LNCaP clone FGC (cell line): ENCODE measurements at regions not wholly inside any gene's neighbourhood (a gene's known extent, or its start where the extent isn't known, plus 50 kb on each side); places are given as distances from the start of the nearest gene placed in this dataset.

Experiments used
- DNase-seq: peaks from one replicate; pipeline ENCODE4 v3.0.0-alpha.2; 2011; ENCODE audit warnings: low read depth
- H3K4me3 ChIP-seq: 2 replicates; pipeline ENCODE4 v1.5.1; 2011; ENCODE audit warnings: mild to moderate bottlenecking, low read depth, low read length, control low read depth
- TF ChIP-seq, protein P1 (sequence below): IDR thresholded peaks from 2 replicates; pipeline ENCODE4 v1.5.1; 2012; ENCODE audit warnings: mild to moderate bottlenecking; ENCODE audit not compliant: control insufficient read depth, insufficient read depth; ENCODE audit errors: extremely low read depth

DNA sequence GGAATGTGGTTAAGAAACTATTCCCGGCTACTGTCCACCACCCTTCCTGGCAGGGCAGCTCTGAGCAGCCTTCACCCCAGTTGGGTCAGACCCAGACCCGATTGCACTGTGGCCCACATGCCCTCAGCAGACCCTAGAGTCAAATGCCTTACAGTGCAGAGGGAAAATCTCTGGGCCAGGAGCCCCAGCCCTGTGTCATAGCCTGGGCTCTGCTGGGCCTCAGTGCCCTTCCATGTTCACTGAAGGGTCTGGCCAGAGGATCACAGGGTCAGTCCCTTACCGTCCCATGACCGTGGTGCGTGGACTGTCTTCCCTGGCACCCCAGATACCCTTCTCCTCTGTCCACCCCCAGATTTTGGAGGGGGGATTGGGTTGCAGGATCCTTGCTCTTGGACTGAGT, 73.5 kb upstream of the COL5A1 start:
- DNase-seq: no peak
- no peak overlapping the region for H3K4me3 ChIP-seq

DNA sequence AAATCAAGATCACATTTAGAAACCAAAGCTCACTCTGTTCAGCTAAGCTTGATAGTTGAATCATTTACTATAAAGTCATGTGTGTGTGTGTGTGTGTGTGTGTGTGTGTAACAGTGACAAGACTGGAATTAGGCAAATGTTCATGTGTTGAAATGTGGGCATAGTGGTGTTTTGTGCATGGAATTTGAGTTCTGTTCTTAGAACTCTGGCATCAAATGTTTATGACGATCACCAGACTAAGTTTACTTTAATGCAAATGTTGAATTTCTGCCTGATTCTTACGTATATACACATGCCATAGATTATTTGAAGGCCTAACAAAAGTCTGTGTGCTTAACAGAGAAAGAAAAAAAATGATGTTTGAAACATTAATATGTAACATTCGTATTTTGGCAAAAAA, 72.8 kb upstream of the COL5A1 start:
- no peak overlapping the region for H3K4me3 ChIP-seq
- TF ChIP-seq, protein P1, sequence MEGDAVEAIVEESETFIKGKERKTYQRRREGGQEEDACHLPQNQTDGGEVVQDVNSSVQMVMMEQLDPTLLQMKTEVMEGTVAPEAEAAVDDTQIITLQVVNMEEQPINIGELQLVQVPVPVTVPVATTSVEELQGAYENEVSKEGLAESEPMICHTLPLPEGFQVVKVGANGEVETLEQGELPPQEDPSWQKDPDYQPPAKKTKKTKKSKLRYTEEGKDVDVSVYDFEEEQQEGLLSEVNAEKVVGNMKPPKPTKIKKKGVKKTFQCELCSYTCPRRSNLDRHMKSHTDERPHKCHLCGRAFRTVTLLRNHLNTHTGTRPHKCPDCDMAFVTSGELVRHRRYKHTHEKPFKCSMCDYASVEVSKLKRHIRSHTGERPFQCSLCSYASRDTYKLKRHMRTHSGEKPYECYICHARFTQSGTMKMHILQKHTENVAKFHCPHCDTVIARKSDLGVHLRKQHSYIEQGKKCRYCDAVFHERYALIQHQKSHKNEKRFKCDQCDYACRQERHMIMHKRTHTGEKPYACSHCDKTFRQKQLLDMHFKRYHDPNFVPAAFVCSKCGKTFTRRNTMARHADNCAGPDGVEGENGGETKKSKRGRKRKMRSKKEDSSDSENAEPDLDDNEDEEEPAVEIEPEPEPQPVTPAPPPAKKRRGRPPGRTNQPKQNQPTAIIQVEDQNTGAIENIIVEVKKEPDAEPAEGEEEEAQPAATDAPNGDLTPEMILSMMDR: no peak
- no peak for DNase-seq

More for the DNA sequence above, 73.5 kb upstream of the COL5A1 start:
- TF ChIP-seq, protein P1: no peak

DNA sequence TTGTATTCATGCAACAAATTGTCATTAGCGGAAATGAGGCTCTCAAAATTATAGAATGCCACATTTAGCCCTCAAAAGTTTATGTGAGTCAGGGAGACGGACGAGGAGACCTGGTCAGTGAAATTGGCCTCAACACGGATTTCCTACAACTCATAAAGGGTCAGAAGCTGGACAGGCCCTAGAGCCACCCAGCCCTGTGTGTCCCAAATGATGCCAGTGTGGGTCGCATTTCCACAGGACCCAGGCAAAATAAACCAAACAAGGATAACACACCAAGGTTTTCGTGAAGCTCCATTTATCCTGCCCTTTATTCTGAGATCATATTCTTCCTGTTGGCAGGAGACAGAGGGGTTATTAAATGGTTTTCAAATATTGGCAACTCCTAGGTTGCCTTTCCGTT, 72.0 kb upstream of the COL5A1 start:
- TF ChIP-seq, protein P1: no peak
- H3K4me3 ChIP-seq: no peak overlapping the region
- no peak for DNase-seq

DNA sequence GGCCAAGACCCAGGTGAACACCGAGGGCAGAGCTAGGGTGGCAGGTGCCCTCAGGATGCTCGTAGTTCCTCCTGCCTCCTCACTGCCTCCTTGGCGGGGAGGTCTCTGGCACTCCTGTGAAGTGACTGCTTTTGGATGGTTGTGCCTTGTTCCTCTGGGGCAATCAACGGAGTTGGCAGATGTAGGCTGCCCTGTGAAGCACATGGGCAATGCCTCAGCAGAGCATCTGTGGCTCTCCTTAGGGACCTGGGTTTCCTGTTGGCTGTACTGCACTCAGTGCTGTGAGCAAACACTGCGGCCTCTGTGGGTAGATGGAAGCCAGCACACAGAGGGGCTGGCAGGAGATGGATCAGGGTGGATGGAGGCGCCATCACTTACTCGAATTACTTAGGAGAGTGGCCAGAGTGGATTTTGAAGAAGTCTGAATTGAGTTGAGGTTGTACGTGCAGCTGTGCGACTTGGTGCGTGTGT, 71.4 kb upstream of the COL5A1 start:
- no peak for DNase-seq
- H3K4me3 ChIP-seq: no peak overlapping the region
- TF ChIP-seq, protein P1: no peak

DNA sequence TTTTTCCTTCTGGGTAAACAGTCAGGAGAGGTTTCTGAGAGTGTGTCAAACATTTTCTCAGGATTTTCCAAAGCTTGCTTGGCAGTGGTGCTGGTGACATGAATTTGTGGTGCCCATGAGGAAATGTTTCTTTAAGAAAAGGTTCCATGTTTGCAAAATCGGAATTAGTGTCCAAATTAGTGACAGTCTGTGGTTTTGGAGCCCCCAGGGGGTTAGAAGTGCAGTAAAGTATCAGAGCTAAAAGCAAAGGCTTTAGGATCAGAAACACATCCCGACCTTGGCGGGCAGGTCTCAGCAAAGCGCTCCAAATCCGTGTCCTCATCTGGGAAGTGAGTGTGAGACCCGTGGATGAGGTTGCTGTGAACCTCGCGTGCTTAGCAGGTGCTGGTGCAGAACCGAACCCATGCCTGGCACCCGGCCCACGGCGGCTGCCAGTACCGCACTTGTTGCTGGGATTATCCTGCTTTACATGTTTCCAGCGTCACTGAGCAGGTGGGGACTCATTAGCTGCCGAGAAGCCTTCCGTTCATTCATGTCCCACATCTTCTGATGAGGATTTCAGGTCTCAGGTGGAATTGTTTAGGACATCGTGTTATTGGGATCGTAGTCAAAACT, 70.8 kb upstream of the COL5A1 start:
- no peak for DNase-seq
- H3K4me3 ChIP-seq: no peak overlapping the region
- TF ChIP-seq, protein P1: no peak

GRCh38 chr9:134571326-134571931, 70.2 kb upstream of the COL5A1 start:
- TF ChIP-seq, protein P1: no peak
- H3K4me3 ChIP-seq: no peak overlapping the region
- no peak for DNase-seq
